ENCODE measurements at regions not wholly inside any gene's neighbourhood (a gene's known extent, or its start where the extent isn't known, plus 50 kb on each side); places are given as distances from the start of the nearest gene placed in this dataset.

GRCh38 chr18:73961804-73962203, 185.8 kb downstream of the FBXO15 start:
- no peak for DNase-seq

DNA sequence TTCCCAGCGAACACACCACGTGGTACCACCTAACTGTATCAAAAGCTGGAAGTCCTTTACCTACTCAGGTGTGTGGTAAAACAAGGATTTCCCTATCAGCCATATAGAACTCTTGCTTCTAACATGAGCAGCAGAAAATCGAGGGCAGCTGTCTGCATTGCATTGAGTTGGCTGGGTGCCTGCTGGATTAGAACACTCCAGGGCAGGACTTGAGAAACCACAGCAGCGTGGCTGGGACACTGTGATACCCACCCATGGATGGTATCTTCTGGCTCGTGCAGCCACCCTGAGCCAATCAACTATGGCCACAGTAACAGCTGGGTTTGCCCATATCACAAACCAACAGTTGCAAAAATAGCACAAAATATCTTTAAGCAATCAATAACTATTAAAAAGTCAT, 188.3 kb downstream of the FBXO15 start:
- no peak for DNase-seq

GRCh38 chr18:73954268-73954667, 193.4 kb downstream of the FBXO15 start:
- no peak for DNase-seq

DNA sequence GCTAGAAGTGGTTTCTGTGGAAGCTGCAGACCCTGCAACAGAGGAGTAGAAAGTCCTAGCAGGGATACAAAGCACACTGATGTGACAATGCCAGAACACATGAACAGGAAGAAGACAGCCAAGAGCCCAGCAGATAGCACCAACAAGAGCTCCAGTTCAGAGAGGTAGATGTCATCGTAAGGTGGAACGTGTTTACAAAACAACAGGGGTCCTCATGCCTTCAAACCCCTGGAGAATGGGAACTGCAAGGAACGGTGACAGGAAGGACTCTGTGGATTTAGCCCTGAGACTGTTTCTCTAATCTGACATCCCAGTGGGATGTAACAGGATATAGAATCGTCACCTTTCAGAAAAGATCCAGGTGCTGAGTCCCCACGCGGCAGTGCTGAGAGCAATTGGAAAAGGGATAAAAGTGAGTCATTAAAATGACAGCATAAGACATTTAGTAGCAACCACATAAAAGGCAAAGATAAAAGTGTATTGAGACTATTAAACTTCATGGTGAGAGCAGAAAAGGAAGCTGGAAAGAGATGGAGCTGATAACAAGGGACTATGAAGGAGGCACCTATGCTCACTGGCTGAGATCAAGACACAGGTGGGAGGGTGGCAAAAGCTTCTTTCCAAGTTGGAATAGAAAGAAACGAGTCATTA, 195.2 kb downstream of the FBXO15 start:
- DNase-seq, result no peak

DNA sequence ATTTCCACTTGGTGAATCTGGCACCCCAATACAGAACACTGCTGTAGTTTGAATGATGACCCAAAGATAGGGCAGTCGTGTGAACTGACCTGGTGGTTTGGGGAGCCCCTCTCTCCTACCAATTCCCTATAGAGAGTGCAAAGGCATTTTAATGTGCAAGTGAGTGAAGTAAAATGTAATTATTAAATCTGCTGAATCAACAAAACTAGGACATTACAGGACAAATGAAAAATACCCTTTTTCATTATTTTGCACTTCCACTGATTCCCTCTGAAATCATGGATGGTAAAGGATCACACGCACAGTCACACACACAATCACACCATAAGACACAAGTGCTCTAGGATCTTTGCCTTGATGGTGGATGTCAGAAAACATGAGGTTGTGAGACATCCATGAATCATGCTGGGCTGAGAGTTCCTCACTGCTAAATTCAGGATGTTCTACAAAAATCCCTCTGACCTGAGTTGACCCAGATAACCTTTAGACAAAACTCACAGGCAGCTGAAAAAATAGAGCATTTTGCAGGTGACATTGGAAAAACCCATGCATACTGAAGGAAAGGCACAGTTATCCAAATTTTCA, 197.4 kb downstream of the FBXO15 start:
- no peak for DNase-seq

- no peak for DNase-seq
Measured at GRCh38 chr18:73948497-73948896, 199.1 kb downstream of the FBXO15 start.

- no peak for DNase-seq
Measured at GRCh38 chr18:73948084-73948483, 199.6 kb downstream of the FBXO15 start.

DNA sequence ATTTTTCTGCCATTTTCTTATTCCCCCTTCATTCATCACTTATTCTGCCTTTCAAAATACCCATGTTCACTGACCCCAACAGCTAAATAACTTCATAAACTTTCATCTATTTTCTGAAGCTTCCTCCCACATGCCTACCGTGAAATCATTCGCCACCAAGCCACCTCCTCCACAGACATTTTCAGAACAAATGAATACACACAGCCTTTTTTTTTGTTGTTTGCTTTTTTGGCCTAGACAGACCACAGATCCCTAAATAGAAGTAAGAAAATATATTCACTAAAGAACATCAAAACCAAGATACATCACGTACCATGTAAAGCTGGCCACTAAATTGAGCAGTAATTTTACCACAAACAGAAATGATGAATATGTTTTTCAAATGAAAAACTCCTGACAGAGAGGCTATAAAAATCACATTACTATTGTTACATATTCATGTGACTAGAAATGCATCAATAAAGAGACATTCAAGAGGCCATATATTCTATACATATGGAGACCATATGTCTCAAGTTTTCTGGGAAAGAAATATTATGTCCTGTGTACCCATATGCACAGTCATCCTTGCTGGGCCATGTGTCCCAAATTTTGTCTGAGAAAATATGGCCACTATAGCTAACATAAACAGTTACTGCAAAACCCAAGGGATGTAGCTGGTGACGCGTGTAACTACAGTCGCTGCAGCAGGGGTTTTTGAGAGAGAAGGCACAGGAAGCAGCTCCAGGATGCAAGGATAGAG, 200.3 kb downstream of the FBXO15 start:
- DNase-seq, result no peak

- no peak for DNase-seq
Measured at GRCh38 chr18:73945130-73945792, 202.4 kb downstream of the FBXO15 start.

- DNase-seq, result no peak
Measured at GRCh38 chr18:73944715-73945114, 202.9 kb downstream of the FBXO15 start.

- no peak for DNase-seq
Measured at GRCh38 chr18:73943763-73944162, 203.9 kb downstream of the FBXO15 start.

GRCh38 chr18:73942956-73943355, 204.7 kb downstream of the FBXO15 start:
- DNase-seq, result no peak

- DNase-seq, result no peak
Measured at GRCh38 chr18:73942081-73942625, 205.5 kb downstream of the FBXO15 start.

GRCh38 chr18:73940721-73941120, 206.9 kb downstream of the FBXO15 start:
- no peak for DNase-seq

DNA sequence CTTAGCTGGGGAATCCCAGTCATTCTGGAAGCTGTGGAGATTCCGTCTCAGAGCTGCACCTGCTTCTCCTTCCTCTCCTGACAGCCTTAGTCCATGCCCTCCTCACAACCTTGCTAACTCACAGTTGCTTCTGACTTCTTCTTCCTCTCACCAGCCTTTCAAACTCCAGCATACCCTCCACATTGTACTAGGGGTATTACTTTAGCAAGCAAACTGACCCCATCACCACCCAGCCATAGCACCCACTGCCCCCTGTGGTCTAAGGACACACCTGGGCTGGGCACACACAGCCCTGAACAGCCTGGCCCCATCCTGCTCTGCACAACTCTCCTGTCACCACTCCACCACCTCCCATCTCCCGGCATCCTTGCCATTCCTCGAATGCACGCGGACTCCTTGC, 208.2 kb downstream of the FBXO15 start:
- no peak for DNase-seq

DNA sequence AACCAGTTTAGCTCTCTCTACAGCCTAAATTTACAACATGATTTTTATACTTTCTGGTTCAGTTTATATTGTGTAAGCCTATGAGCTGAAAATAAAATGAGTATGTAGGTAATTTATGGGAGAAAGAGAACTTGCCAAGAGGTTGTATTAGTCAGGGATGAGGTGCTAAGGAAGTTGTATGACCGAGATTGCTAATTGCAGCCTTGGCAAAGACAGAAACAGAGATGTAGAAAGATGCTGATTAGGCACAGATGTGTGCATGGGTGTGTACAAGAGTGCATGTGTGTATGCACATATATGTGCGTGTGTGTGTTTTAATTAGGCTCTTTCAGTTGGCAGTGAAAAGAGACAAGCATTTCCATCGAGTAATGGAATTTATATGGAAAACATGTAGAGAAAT, 213.9 kb downstream of the FBXO15 start:
- DNase-seq, result no peak

- no peak for DNase-seq
Measured at GRCh38 chr18:73932976-73933375, 214.7 kb downstream of the FBXO15 start.

DNA sequence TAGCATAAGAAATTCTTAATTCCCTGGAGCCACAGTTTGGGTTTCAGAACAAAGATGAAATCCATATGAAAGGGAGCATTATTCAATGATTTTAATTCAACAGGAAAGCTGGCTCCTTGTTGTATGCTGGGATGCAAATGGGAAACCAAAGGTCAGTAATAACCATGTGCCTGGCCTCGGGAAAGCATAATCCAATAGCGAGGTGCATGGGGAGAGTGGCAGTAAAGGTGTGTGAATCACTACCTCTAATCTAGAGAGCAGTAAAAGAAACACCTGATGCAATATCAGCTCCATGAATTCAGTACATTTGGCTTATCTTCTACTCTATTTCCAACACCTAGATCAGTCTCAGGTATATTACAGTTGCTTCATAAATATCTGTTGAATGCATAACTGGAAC, 220.1 kb downstream of the FBXO15 start:
- no peak for DNase-seq

DNA sequence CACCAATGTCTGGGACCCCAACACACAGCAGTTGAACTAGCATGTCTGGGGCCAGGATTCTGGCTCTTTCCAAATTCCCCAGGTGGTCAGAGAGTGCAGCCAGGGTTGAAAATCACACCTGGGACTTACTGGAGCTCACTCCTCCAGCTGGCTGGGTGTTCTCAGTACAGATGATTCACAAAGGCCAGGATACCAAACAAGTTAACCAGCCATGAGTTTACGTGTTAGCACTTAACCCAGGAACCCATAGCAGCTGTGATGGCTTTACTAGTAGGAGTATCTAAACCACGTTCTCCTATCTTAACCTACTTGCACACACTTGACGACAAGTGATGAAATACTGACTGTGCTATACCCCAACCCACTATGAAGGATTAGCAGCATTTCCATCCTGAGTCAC, 222.8 kb downstream of the FBXO15 start:
- DNase-seq, result no peak

DNA sequence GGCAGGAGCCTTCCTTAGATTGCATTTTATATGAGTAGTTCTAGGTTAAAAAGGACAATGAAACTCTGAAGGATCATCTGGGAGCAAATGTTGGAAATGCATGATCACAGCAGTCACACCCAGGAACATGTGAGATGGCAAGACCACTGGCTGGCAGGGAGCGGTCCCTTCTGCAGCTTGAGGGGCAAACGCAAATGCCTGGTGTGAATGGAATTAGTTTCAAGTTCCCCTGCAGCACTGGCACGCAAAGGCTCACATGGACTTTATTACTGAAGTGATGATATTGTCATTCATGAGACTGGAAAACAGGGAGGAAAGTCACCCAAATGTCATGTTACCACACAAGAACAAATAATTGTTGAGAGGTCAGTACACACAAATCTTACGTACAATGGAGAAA, 223.3 kb downstream of the FBXO15 start:
- no peak for DNase-seq

DNA sequence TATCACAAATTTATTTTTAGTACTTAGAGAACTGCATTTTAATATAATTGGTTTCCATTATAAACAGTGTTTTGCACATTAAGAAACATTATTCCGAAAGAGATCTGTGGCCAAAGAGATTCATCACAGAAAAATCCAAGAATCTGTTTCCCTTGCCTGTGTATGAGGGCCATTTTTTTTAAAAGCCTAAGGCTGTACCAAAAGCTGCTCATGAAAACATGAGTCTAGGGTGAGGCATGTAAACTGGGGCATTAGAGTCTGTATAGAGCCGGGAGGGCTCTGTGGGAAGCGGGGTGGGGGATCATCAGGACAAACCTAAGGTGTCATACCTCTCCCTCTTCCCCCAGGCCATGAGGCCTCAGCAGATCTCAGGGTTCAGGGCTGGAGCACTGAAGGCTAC, 223.8 kb downstream of the FBXO15 start:
- no peak for DNase-seq

DNA sequence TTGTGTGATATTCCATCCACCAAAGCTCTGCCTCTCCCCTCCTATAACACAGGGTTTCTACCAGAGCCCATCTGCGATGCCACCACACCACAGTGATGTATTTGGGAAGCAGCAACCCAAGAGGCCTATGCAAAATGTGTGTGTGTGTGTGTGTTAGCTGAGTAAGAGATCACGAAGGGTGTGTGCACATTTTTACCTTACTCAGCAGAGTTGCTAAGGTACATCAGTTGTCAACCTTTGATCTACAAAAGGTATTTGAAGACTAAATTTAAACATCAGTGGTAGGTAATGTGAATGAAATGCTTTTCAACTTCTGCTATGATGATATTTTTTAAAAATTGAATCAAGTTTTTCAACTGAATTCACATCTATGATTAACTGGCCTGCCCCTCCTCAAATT, 227.6 kb downstream of the FBXO15 start:
- DNase-seq, result no peak

GRCh38 chr18:73918816-73919215, 228.8 kb downstream of the FBXO15 start:
- DNase-seq, result no peak

DNA sequence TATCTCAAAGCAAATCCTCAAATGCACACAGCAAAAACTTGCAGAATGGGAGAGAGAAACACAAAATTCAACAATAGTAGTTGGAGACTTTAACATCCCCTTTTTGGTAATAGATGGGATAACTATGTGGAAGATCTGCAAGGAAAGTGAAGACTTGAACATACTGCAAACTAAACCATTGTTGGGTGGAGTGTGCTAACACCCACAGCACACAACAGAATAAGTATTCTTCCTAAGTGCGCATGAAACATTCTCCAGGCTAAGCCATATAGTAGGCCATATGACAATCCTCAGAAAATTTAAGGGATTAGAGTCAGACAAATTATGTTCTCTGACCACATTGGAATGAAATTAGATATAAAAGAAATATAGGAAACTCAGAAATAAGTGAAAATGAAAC, 230.6 kb downstream of the FBXO15 start:
- DNase-seq, result no peak
